AG04450 (cell line): ENCODE measurements at regions not wholly inside any gene's neighbourhood (a gene's known extent, or its start where the extent isn't known, plus 50 kb on each side); places are given as distances from the start of the nearest gene placed in this dataset.
A peak's percentile ranks its signal among the peaks of the same experiment; 100 is the strongest.

Source experiments
- CTCF ChIA-PET: fragments of 300-600, 350-600 bp; formaldehyde crosslinking; extraction: SDS; loops from one replicate; lab custom pipeline; 2022; ENCODE audit warnings: antibody characterized with exemption, inconsistent platforms; lab: Charles Lee
- POLR2A ChIA-PET: fragments of 350-600 bp; formaldehyde crosslinking; extraction: SDS; loops from one replicate; lab custom pipeline; 2021; ENCODE audit warnings: antibody characterized with exemption, inconsistent platforms; lab: Yijun Ruan, JAX
- DNase-seq: peaks from one replicate; pipeline ENCODE4 v3.0.0-alpha.2; 2011; ENCODE audit warnings: low read depth, low spot score
- H3K27ac ChIP-seq: one replicate; pipeline ENCODE4 v1.5.1; 2012; ENCODE audit warnings: low read depth, low read length, control low read depth
- H3K27me3 ChIP-seq: one replicate; pipeline ENCODE4 v1.6.0; 2012; ENCODE audit warnings: low read length; ENCODE audit not compliant: control insufficient read depth, insufficient read depth
- H3K4me3 ChIP-seq: 2 replicates; pipeline ENCODE4 v1.5.1; 2011; ENCODE audit warnings: mild to moderate bottlenecking, low read depth, low read length, control low read depth
- H3K9me3 ChIP-seq: 2 replicates; pipeline ENCODE4 v1.5.1; 2012; ENCODE audit warnings: low read length; ENCODE audit not compliant: control insufficient read depth, insufficient read depth
- CTCF ChIP-seq: IDR thresholded peaks from 2 replicates; pipeline ENCODE4 v1.5.1; 2011; ENCODE audit warnings: low read depth, low read length, control low read depth, inconsistent platforms

DNA sequence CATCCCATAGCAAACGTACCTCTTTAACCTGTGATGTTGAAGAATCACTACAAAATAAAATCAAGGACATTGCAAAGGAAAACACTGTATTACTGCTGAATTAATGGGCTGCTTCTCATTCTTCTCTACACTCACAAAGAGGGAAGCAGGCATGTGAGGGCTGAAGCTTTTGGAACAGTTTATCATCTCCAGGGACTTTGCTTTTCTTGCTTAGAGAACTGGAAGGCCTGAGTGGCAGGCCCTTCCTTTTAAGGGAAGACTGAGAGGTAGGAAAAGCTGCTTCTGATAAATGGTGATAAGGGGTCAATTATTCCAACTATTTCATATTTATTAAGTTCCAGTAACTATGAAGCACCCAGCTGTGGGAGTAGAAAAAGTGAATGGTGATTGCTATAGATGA, 649.6 kb downstream of the NTRK3 start:
- DNase-seq = no peak
- no peak for TF ChIP-seq CTCF
- no peak overlapping the region for H3K27ac ChIP-seq
- no peaks in the 10 kb centered on the region for H3K27me3 ChIP-seq
- no peaks in the 10 kb centered on the region for H3K9me3 ChIP-seq
- CTCF ChIA-PET = interaction anchor here (0.6 kb wide), 1 partner anchor 388 kb away, joined by 4 read pairs; no protein-coding TSS in a partner anchor
- POLR2A ChIA-PET = no interaction called here
- no peak overlapping the region for H3K4me3 ChIP-seq

DNA sequence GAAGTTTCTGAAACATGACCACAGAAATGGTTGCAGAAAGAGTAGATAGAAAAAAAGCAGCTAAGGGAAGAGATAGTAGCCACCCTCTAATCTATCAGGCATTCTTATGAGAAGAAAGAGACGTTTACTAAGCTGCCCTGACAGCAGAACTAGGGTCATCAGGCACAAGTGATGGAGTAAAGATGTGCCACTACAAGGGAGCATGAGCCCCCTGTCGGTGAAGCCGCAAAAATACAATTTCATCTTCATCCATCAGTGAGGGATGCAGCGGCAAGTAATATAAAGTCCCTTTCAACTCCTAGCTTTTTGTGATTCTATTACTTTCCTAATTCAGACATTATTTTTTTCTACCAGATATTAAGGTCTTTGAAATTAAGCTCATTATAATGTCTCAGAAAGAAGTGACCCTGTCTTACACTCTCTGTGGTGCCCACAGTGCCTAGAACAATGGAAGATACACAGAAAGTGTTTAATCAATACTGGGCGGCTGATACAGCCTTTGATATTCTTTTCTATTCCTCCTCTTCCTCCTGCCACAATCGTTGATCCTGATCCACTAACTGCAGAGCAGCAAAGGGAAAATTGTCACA, 651.6 kb downstream of the NTRK3 start:
- Histone ChIP-seq H3K27me3 (no peaks in the 10 kb centered on the region), H3K4me3 (no peak overlapping the region), H3K9me3 (no peaks in the 10 kb centered on the region), H3K27ac (no peak overlapping the region)
- TF ChIP-seq CTCF = peak; percentile 46
- ChIA-PET POLR2A (no interaction called here), CTCF (interaction anchor here (0.5 to 1.6 kb wide), 14 partner anchors 8 to 1534 kb away, joined by 3 to 8 read pairs (median 3); no protein-coding TSS in a partner anchor)
- no peak for DNase-seq

DNA sequence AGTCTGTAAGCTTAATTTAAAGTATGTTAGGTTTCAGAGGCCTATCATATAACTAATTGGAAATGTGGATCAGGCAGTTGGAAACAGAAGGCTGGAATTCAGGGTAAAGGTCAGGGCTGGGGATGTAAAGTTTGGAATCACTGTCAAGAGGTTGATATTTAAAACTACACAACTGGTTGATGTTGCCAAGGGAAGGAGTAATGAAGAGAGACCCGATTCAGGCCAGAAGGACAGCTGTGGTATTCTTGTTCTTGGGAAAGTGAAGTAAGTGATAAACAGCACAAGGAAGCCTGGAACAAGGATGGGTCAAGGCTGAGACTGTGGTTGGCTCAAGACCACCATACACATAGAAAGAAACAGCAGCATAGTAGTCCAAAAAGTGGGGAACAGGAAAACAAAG, 654.2 kb downstream of the NTRK3 start:
- POLR2A ChIA-PET = no interaction called here
- DNase-seq = no peak
- Histone ChIP-seq H3K27ac (no peak overlapping the region), H3K9me3 (no peaks in the 10 kb centered on the region), H3K4me3 (no peak overlapping the region), H3K27me3 (no peaks in the 10 kb centered on the region)
- TF ChIP-seq CTCF = no peak
- CTCF ChIA-PET = no interaction called here

- Histone ChIP-seq H3K27me3 (no peaks in the 10 kb centered on the region), H3K9me3 (no peaks in the 10 kb centered on the region), H3K4me3 (no peak overlapping the region), H3K27ac (no peak overlapping the region)
- no peak for TF ChIP-seq CTCF
- POLR2A ChIA-PET = no interaction called here
- CTCF ChIA-PET = interaction anchor here (0.6 kb wide), 1 partner anchor 103 kb away, joined by 3 read pairs; no protein-coding TSS in a partner anchor
- peak; percentile 11 for DNase-seq
Measured at GRCh38 chr15:87599616-87600015, 656.9 kb downstream of the NTRK3 start.

DNA sequence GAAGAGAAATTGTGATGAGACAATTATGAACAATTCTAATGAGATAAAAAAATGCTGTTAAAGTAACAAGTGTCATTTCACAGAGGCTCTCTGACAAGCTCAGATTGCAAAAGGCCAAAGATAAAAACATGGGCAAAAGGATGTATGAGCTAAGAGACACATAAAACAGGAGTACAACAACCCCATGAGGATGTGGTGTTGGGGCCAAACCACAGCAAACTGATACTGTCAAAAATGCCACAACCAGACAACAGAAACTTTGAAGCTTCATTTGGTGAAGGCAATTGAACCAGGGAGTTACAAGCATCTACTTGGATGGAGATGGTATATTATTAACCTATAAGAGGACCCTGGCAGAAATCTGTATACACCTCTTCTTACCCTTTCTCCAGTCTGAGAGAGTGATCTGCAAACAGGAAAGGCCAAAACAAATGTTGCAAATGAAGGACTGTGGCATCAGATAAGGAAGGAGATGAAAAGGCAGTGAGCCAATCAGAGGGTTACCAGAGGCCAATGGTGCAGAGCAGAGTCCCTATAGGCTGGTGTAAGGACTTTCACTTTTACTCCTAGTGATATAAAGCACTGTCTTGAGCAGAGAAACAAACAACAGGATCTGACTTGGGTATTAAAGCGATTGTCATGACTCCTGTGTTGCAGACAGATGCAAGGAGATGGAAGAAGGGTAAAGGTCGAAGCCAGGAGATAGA, 659.0 kb downstream of the NTRK3 start:
- TF ChIP-seq CTCF = no peak
- Histone ChIP-seq H3K27me3 (no peaks in the 10 kb centered on the region), H3K27ac (no peak overlapping the region), H3K9me3 (no peaks in the 10 kb centered on the region), H3K4me3 (no peak overlapping the region)
- CTCF ChIA-PET = no interaction called here
- POLR2A ChIA-PET = no interaction called here
- DNase-seq = no peak
